Femur (tissue), 1 donor: ENCODE measurements at regions not wholly inside any gene's neighbourhood (a gene's known extent, or its start where the extent isn't known, plus 50 kb on each side); places are given as distances from the start of the nearest gene placed in this dataset.
"Not testable (repeated sequence)": the region's sequence is repeated elsewhere in the genome, so short reads cannot be mapped to it uniquely, and the experiment has no call there.

Experiments used
- DNase-seq: peaks from one replicate; pipeline ENCODE4 v3.0.0-alpha.2; 2017

- no peak for DNase-seq
These were observed 457.8 kb downstream of the EIPR1 start for GRCh38 chr2:2919574-2920365.

DNA sequence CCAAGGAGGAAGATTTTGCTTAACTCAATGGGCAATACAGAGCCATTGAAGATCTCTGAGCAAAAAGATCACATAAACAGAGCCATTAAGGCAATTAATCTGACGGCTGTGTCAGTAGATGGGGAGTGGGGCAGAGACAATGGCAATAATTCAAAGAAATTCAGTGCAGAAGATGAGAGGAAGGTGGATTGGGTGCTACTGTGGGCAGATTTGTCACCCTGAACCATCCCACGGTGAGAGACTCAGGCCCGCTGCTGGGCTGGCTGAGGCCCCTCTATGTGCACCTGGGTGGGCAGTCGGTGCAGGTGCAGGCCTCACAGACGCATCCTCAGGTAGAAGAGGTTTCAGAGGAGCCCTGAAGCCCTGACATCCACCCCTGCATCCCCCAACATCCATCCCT is 458.6 kb downstream of the EIPR1 start:
- no peak for DNase-seq

GRCh38 chr2:2916621-2917020 is 461.0 kb downstream of the EIPR1 start:
- DNase-seq, result no peak

GRCh38 chr2:2914252-2914651 is 463.4 kb downstream of the EIPR1 start:
- DNase-seq, result no peak

- no peak for DNase-seq
These were observed 464.0 kb downstream of the EIPR1 start for GRCh38 chr2:2913601-2914120.

GRCh38 chr2:2912731-2913130 is 464.9 kb downstream of the EIPR1 start:
- DNase-seq, result no peak

DNA sequence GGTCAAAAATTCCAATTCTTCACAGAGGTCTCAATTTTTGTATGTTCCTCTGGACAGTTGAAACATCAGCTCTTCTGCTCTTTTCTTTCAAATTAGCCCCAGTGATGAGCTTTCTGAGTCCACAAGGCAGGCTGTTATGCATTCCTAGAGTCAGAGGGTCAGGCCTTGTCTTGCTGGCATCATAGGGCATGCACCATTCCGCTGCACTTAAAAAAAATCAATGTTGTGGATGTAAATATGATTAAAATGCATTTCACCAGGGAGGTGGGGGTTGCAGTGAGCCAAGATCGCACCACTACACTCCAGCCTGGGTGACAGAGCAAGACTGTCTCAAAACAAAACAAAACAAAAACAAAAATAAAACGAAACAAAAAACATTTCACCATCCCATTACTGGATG is 465.3 kb downstream of the EIPR1 start:
- DNase-seq, result no peak

GRCh38 chr2:2910259-2910658 is 467.4 kb downstream of the EIPR1 start:
- no peak for DNase-seq

DNA sequence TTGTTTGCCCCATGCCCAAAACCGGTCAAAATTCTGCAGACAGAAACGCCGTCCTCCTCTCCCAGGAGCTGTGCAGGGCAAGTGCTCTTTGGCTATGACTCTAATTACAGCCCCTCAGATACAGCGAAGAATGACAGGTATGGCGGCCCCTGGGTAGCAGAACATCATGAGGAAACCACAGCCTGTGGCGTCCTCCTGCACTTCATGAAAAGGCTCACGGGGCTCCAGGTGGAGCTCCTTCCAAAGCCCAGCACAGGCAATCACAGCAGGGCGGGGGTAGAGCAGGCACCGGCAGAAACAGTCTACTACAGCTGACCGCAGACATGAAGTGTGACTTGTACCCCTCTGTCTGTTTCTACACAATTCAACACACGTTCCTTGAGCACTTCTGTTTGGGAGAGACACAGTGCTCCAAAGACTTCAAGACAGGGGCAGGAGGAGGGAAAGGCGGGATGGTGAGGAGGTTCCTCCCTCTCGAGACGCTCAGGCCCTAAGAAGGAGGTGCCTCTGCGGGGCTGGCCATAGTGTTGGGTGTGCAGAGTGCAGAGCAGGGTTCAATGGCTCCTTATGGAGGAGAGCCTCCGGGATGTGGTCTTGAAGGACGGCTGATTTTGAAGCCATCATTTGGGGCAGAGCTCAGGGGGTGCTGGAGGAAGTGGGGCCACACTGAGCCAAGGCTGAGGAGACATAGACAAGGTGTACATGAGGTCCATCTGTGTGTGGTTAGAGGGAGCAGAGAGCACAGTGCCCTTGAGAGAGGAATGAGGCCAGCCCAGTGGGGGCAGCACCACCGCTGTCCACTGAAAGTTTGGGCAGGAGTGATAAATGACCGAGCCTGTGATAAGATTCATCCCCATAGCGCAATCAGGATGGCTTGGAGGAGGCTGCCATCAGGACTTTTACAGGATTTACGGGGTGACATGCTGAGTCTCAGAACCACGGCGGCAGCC is 468.3 kb downstream of the EIPR1 start:
- no peak for DNase-seq

DNA sequence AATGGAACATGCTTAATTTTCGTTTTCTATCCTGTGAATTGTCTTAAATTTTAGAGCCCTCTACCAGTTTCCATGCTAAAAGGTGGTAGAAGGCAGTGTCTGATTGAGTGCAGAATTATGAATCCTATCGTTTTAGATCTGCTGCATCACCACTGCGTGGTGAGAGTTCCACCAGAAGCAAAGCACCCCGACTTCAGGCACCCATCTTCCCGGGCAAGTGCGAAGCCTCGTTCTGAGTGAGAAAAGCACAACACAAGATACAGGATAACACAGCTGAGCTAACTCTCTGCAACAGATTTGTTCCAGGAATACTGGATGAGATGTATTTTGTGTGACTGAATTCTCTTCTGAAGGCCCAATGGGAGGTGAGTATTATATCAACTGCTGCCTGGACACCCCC is 471.5 kb downstream of the EIPR1 start:
- DNase-seq, result no peak

DNA sequence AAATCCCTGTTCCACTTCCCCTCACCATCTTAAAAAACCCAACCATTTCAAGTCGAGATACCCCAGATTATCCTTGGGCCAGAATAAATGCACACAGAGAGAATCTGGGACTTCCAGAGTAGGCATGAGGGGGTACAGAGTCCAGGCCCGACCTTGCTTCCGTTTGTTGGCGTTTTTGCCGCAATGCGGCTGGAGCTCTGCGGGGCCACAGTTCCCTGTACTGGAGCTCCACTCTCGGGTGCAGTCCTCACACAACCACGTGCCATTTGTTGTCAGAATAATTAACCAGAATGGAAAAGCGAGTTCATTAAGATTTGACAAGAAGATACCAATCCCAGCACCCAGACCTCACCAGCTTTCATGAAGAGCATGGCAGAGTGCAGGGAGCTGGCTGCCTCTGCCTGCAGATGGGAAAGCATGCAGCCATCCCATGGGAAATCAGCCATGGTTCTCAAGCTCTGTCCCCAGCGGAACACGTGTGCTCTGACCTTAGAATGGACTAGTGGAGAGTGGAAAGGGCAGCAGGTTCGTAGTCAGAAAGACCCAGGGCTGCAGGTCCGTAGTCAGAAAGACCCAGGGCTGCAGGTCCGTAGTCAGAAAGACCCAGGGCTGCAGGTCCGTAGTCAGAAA is 472.8 kb downstream of the EIPR1 start:
- DNase-seq, result no peak

GRCh38 chr2:2902547-2903281 is 474.9 kb downstream of the EIPR1 start:
- DNase-seq, result no peak

DNA sequence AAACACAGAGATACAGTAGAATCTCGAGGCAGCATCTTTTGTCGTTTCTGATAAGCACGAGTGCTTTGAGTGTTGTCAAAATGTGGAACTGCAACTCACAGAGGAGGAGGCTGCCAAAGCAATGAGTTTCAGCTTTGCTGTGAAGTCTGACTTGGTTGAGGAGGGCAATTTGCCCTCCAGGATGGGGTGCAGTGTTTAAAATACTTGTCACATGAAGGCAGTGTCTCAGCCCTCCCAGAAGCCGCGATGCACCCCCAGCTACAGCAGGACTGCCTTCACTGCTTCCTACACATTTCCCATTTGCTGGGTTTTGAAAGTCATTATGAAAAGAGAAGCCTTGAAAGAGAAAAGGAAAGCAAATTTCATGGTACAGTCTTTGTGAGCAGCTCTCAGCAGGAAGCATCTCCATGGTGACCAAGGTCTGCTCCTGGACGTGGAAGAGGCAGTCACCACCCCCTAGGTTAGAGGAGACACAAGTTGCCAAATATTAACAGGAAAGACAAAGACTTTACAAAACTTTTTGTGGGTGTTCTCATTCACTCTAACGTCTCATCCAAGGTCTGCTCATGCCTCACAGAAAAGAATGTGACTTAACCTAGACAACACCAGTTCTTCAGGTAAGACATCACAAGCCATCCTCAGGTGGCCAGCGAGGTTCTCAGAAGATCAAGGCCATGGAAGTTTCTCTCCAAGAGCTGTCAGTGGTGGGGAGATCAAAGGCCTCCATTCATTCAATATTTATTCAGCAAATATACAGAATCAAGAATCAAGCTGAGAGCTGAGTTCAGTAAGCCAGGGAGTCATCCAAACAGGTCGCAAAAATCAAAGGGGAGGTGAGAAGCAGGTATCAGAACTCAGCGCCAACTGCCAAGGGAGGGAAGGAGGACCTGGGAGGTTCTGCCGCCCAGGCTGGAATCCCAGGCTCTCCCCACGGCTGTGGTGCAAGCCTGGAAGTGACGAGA is 476.0 kb downstream of the EIPR1 start:
- DNase-seq, result no peak

GRCh38 chr2:2899826-2900225 is 477.8 kb downstream of the EIPR1 start:
- DNase-seq, result no peak

DNA sequence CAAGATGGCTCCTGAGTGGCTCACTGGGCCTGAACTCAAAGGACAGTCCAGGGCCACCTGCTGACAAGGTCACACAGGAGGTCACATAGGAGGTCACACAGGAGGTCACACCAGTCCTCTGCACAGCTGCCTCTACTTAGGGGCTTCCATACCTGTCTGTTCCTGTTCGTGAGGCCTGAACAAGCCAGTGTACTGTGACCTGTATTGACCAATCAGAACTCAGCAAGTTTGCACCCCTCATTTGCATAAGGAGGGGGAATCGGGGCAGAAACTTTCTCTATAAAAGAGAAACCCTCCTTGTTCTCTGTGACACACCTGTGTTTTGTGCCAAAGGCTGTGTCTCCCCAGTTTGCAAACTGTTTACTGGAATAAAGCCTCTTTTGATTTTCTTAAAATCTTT is 478.9 kb downstream of the EIPR1 start:
- no peak for DNase-seq

DNA sequence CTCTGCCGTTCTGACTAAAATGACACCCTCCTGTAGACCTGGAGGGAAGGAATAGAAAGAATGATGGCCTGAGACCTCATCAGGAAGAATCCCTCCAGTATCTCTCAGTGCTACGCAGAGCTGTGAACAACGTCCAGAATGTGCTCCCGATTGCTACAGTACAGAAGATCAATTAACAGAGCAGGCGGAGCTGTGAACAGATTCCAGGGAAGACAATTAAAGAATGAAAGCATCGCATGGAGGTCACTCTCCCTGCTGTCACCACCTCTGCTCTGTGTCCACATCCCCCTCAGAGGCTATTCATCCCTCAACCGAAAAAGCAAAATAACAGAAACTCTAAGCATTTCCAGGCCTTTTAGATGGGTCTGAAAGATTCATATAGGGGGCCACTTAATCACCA is 481.0 kb downstream of the EIPR1 start:
- no peak for DNase-seq

DNA sequence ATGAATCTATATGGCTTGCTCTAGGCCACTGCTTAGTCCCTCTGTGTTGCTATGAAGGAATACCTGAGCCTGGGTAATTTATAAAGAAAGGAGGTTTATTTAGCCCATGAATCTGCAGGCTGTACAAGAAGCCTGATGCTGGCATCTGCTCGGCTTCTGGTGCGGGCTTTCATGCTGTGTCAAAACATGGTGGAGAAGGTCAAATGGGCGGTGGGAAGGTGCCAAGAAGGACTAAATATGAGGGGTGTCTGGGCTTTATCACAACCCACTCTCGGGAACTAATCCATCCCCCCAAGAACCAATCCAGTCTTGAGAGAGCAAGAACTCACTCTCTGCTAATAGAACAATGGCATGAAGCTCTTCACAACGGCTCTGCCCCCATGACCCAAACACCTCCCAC is 481.6 kb downstream of the EIPR1 start:
- DNase-seq, result no peak

DNA sequence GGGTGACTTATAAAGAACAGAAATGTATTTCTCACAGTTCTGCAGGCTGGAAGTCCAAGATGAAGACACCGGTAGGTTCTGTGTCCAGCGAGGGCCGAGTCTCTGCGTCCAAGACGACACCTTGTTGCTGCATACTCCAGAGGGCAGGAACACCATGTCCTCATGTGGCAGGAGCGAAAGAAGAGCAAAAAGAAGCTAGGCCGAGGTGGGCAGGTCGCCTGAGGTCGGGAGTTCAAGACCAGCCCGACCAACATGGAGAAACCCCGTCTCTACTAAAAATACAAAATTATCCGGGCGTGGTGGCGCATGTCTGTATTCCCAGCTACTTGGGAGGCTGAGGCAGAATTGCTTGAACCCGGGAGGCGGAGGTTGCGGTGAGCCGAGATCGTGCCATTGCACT is 483.6 kb downstream of the EIPR1 start:
- not testable (repeated sequence) for DNase-seq

GRCh38 chr2:2892892-2893291 is 484.7 kb downstream of the EIPR1 start:
- DNase-seq, result no peak

GRCh38 chr2:2892378-2892777 is 485.2 kb downstream of the EIPR1 start:
- no peak for DNase-seq

DNA sequence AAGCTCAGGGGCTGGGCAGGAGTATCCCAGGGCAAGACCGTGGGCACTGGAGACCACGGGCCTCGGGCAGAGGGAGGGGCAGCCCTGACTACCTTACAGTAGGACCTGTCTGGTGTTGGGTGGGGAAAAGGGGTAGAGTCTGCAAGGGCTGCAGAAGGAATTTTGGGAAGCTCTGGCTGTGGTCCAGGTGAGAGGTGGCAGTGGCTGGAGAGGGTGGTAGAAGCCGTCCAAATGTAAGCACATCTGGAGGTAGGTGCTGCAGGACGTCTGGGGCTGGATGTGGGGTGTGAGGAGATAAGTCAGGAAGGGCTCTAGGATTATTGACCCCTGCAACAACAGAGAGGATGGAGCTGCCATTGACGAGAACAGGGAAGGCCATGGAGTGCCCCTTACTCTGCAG is 486.7 kb downstream of the EIPR1 start:
- DNase-seq, result no peak
